A549 (cell line): ENCODE measurements at regions not wholly inside any gene's neighbourhood (a gene's known extent, or its start where the extent isn't known, plus 50 kb on each side); places are given as distances from the start of the nearest gene placed in this dataset.

ENCODE experiments used
- ESRRA ChIP-seq: fragments of 150-350 bp; IDR thresholded peaks from 2 replicates; pipeline ENCODE4 v1.6.1; 2014; ENCODE audit warnings: mild to moderate bottlenecking, low read length, borderline replicate concordance
- HOXA7 ChIP-seq: fragments of 250-450 bp; sonication (Bioruptor Pico); IDR thresholded peaks from 2 replicates; pipeline ENCODE4 v1.5.0; 2020; ENCODE audit warnings: mild to moderate bottlenecking, moderate library complexity
- MYC ChIP-seq: IDR thresholded peaks from 2 replicates; pipeline ENCODE4 v1.6.1; 2012; ENCODE audit warnings: mild to moderate bottlenecking, inconsistent platforms, low read length, improper control_type of control experiment, borderline replicate concordance
- SMC3 ChIP-seq: fragments of >200 bp; sonication (Bioruptor Twin); formaldehyde crosslinking; IDR thresholded peaks from 3 replicates; pipeline ENCODE4 v1.6.1; 2018; ENCODE audit warnings: inconsistent platforms
- SREBF2 ChIP-seq: fragments of 450-650 bp; IDR thresholded peaks from 2 replicates; pipeline ENCODE4 v1.6.1; 2014; ENCODE audit warnings: mild to moderate bottlenecking, moderate library complexity
- ZFP36 ChIP-seq: fragments of 450-650 bp; IDR thresholded peaks from 2 replicates; pipeline ENCODE4 v1.6.1; 2014; ENCODE audit warnings: borderline replicate concordance; ENCODE audit not compliant: partially characterized antibody
- TF ChIP-seq, protein P1 (sequence below): fragments of >200 bp; sonication (Bioruptor Twin); formaldehyde crosslinking; IDR thresholded peaks from 3 replicates; pipeline ENCODE4 v1.5.1; 2016
- TF ChIP-seq, protein P2 (sequence below): fragments of 200-600 bp; sonication (generic); IDR thresholded peaks from 2 replicates; pipeline ENCODE4 v1.6.1; 2016; ENCODE audit warnings: antibody characterized with exemption, mild to moderate bottlenecking, moderate library complexity

DNA sequence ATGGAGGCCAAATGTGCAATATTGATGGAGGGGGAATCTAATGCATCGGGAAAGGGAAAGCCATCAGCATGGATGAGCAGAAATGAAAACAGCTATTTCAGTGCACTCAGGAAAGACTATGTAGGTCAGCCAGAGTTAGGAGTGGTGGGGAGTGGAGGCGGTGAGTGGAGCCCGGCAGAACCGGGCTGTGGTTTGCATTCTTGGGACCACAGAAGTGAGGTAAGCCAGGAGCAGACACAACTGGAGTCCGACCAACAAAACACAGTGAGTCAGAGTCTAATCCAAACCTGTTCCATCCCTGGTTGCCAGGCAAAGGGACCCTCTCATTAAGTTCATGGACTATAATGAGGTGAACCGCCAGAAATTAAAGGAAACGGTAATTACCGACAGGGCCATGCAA lies 61.1 kb upstream of the RAB12 start:
- TF ChIP-seq, protein P1, sequence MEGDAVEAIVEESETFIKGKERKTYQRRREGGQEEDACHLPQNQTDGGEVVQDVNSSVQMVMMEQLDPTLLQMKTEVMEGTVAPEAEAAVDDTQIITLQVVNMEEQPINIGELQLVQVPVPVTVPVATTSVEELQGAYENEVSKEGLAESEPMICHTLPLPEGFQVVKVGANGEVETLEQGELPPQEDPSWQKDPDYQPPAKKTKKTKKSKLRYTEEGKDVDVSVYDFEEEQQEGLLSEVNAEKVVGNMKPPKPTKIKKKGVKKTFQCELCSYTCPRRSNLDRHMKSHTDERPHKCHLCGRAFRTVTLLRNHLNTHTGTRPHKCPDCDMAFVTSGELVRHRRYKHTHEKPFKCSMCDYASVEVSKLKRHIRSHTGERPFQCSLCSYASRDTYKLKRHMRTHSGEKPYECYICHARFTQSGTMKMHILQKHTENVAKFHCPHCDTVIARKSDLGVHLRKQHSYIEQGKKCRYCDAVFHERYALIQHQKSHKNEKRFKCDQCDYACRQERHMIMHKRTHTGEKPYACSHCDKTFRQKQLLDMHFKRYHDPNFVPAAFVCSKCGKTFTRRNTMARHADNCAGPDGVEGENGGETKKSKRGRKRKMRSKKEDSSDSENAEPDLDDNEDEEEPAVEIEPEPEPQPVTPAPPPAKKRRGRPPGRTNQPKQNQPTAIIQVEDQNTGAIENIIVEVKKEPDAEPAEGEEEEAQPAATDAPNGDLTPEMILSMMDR = no peak
- no peak for TF ChIP-seq HOXA7 (CRISPR knock-in tag)
- no peak for TF ChIP-seq ZFP36
- no peak for TF ChIP-seq SREBF2
- TF ChIP-seq SMC3 = no peak
- TF ChIP-seq, protein P2, sequence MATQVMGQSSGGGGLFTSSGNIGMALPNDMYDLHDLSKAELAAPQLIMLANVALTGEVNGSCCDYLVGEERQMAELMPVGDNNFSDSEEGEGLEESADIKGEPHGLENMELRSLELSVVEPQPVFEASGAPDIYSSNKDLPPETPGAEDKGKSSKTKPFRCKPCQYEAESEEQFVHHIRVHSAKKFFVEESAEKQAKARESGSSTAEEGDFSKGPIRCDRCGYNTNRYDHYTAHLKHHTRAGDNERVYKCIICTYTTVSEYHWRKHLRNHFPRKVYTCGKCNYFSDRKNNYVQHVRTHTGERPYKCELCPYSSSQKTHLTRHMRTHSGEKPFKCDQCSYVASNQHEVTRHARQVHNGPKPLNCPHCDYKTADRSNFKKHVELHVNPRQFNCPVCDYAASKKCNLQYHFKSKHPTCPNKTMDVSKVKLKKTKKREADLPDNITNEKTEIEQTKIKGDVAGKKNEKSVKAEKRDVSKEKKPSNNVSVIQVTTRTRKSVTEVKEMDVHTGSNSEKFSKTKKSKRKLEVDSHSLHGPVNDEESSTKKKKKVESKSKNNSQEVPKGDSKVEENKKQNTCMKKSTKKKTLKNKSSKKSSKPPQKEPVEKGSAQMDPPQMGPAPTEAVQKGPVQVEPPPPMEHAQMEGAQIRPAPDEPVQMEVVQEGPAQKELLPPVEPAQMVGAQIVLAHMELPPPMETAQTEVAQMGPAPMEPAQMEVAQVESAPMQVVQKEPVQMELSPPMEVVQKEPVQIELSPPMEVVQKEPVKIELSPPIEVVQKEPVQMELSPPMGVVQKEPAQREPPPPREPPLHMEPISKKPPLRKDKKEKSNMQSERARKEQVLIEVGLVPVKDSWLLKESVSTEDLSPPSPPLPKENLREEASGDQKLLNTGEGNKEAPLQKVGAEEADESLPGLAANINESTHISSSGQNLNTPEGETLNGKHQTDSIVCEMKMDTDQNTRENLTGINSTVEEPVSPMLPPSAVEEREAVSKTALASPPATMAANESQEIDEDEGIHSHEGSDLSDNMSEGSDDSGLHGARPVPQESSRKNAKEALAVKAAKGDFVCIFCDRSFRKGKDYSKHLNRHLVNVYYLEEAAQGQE = no peak
- no peak for TF ChIP-seq MYC
- no peak for TF ChIP-seq ESRRA
